Caco-2 (cell line): ENCODE measurements at regions not wholly inside any gene's neighbourhood (a gene's known extent, or its start where the extent isn't known, plus 50 kb on each side); places are given as distances from the start of the nearest gene placed in this dataset.

ENCODE experiments used
- BruUV-seq: library from RNA; stranded (reverse); fragments of 400-500 nt; replicated peaks from 2 replicates; lab custom pipeline; 2021; lab: Mats Ljungman, UMichigan
- CTCF ChIA-PET: fragments of 300-600 bp; sonication (Branson Sonifier 250); formaldehyde crosslinking; loops from one replicate; lab custom pipeline; 2022; ENCODE audit warnings: antibody characterized with exemption; lab: Charles Lee
- POLR2A ChIA-PET: fragments of 300-600 bp; sonication (Branson Sonifier 250); formaldehyde crosslinking; loops from one replicate; lab custom pipeline; 2022; ENCODE audit warnings: antibody characterized with exemption; lab: Charles Lee
- DNase-seq, 2 experiments: peaks; one replicate each; pipeline versions ENCODE4 v3.0.0 to v3.0.0-alpha.2; 2020 to 2022
- H3K27me3 ChIP-seq: replicated peaks from 2 replicates; pipeline ENCODE4 v1.6.0; 2011; ENCODE audit warnings: low read length; ENCODE audit not compliant: control insufficient read depth, insufficient read depth
- H3K36me3 ChIP-seq: 2 replicates; pipeline ENCODE4 v1.5.1; 2011; ENCODE audit warnings: low read length; ENCODE audit not compliant: control insufficient read depth, insufficient read depth
- H3K4me1 ChIP-seq: fragments of 250-450 bp; sonication (Bioruptor Pico); 2 replicates; pipeline ENCODE4 v1.5.1; 2020; ENCODE audit warnings: mild to moderate bottlenecking
- H3K4me3 ChIP-seq: 2 replicates; pipeline ENCODE4 v1.5.1; 2011; ENCODE audit warnings: low read depth, mild to moderate bottlenecking, control low read depth, low read length
- H3K9me3 ChIP-seq: fragments of 250-450 bp; sonication (Bioruptor Pico); 2 replicates; pipeline ENCODE4 v1.5.1; 2020; ENCODE audit warnings: mild to moderate bottlenecking, moderate library complexity
- H3K27ac Mint-ChIP-seq: one replicate; pipeline ENCODE4 v1.8.0; 2022; ENCODE audit warnings: mixed read lengths; ENCODE audit not compliant: unreplicated experiment
- H3K27me3 Mint-ChIP-seq: one replicate; pipeline ENCODE4 v1.8.0; 2022; ENCODE audit warnings: mixed read lengths; ENCODE audit not compliant: insufficient read depth, unreplicated experiment
- H3K36me3 Mint-ChIP-seq: one replicate; pipeline ENCODE4 v1.8.0; 2022; ENCODE audit warnings: mild to moderate bottlenecking, mixed read lengths; ENCODE audit not compliant: insufficient read depth, unreplicated experiment
- H3K4me1 Mint-ChIP-seq: one replicate; pipeline ENCODE4 v1.8.0; 2022; ENCODE audit warnings: low read depth, mixed read lengths; ENCODE audit not compliant: unreplicated experiment
- H3K4me3 Mint-ChIP-seq: one replicate; pipeline ENCODE4 v1.8.0; 2022; ENCODE audit warnings: mild to moderate bottlenecking, moderate library complexity, mixed read lengths; ENCODE audit not compliant: unreplicated experiment
- H3K9me3 Mint-ChIP-seq: one replicate; pipeline ENCODE4 v1.8.0; 2022; ENCODE audit warnings: mixed read lengths; ENCODE audit not compliant: unreplicated experiment
- intact Hi-C: fragments of 100-400 bp; cut with micrococcal nuclease; formaldehyde crosslinking; loops from one replicate; pipeline ENCODE4 v1.10.0; 2022; ENCODE audit not compliant: unreplicated experiment
- TF ChIP-seq, protein P1 (sequence below), 2 experiments: fragments of 200-600 bp in 1 of 2; IDR thresholded peaks; 1 replicate in 1 of 2; 2 replicates in 1 of 2; pipeline versions ENCODE4 v1.5.1 to v1.8.0; 2011 to 2022; ENCODE audit warnings: antibody characterized with exemption in 1 of 2, control low read depth in 1 of 2, inconsistent platforms in 1 of 2, low read depth in 1 of 2, low read length in 1 of 2, mild to moderate bottlenecking in 1 of 2, moderate library complexity in 1 of 2; ENCODE audit not compliant: insufficient read depth in 1 of 2, severe bottlenecking in 1 of 2, unreplicated experiment in 1 of 2

DNA sequence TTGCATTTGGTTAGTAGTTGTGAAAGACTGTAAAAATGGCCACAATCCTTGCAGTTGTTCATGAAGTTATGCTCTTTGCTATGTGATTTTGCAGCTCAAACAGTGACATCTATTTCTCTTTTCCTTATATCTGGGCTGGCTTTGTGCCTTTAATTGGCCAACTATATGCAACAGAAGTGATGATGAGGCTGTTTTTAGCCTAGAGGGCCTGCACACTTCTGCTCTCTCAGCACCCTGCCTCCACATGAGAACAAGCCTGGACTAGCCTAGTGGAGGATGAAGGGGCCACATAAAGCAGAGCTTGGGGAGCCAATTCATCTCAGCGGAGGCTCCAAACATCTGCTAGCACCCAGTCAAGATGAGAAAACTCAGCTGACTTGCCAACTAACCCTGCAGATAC, 339.8 kb downstream of the OMA1 start:
- Mint-ChIP-seq H3K4me3 (no peak overlapping the region), H3K27ac (no peak overlapping the region), H3K9me3 (no peaks in the 10 kb centered on the region), H3K36me3 (no peaks in the 10 kb centered on the region), H3K4me1 (no peaks in the 10 kb centered on the region), H3K27me3 (peaks cover 7% of the 10 kb centered on the region)
- H3K9me3 ChIP-seq: no peaks in the 10 kb centered on the region
- no peaks in the 10 kb centered on the region for H3K27me3 ChIP-seq
- ChIA-PET POLR2A (no interaction called here), CTCF (no interaction called here)
- H3K4me1 ChIP-seq: no peaks in the 10 kb centered on the region
- intact Hi-C loops: no loop called here
- TF ChIP-seq, protein P1, sequence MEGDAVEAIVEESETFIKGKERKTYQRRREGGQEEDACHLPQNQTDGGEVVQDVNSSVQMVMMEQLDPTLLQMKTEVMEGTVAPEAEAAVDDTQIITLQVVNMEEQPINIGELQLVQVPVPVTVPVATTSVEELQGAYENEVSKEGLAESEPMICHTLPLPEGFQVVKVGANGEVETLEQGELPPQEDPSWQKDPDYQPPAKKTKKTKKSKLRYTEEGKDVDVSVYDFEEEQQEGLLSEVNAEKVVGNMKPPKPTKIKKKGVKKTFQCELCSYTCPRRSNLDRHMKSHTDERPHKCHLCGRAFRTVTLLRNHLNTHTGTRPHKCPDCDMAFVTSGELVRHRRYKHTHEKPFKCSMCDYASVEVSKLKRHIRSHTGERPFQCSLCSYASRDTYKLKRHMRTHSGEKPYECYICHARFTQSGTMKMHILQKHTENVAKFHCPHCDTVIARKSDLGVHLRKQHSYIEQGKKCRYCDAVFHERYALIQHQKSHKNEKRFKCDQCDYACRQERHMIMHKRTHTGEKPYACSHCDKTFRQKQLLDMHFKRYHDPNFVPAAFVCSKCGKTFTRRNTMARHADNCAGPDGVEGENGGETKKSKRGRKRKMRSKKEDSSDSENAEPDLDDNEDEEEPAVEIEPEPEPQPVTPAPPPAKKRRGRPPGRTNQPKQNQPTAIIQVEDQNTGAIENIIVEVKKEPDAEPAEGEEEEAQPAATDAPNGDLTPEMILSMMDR (IDR thresholded peaks at IDR 0.05; ENCODE audit: insufficient read depth in 1 of 2, low read depth in 1 of 2, low read length in 1 of 2, severe bottlenecking in 1 of 2, unreplicated experiment in 1 of 2): no peak
- BruUV-seq: no TSS peak
- H3K4me3 ChIP-seq: no peak overlapping the region
- no peak for DNase-seq
- H3K36me3 ChIP-seq: no peaks in the 10 kb centered on the region

GRCh38 chr1:58204284-58204683, 342.2 kb downstream of the OMA1 start:
- Mint-ChIP-seq H3K27me3 (peaks cover 3% of the 10 kb centered on the region), H3K9me3 (no peaks in the 10 kb centered on the region), H3K4me1 (no peaks in the 10 kb centered on the region), H3K27ac (no peak overlapping the region), H3K4me3 (no peak overlapping the region), H3K36me3 (no peaks in the 10 kb centered on the region)
- intact Hi-C loops: no loop called here
- TF ChIP-seq, protein P1 (IDR thresholded peaks at IDR 0.05; ENCODE audit: insufficient read depth in 1 of 2, low read depth in 1 of 2, low read length in 1 of 2, severe bottlenecking in 1 of 2, unreplicated experiment in 1 of 2): no peak
- peak in 1 of 2 experiments; percentile 1 for DNase-seq
- Histone ChIP-seq H3K36me3 (no peaks in the 10 kb centered on the region), H3K9me3 (no peaks in the 10 kb centered on the region), H3K27me3 (no peaks in the 10 kb centered on the region), H3K4me3 (no peak overlapping the region), H3K4me1 (no peaks in the 10 kb centered on the region)
- no TSS peak for BruUV-seq
- ChIA-PET CTCF (no interaction called here), POLR2A (no interaction called here)

DNA sequence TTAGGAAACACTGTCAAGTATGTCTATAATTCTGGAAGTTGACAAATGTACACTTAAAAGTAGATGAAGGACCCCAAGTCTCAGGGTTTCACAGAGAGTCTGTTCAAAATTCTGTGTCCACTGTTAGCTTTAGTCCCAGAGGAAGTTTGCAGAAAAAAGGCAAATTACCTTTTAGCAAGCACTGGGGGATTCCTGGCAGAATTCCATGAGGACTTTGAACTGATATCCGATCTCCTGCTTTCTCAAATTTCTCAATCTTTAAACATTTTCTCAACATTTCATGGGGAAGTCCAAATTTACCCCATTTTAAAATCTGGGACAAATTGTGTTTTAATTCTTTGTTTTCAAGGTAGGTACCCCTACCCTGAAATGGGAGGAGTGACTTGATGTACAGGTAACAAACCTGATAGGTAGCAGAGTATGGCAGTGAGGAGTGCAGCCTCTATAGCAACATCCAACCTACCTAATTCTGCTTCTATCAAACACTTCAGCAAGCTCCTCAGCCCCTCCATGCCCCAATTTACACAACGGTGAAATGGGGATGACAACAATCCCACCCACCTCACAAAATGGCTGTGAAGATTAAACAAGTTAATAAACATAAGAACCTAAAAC, 344.9 kb downstream of the OMA1 start:
- intact Hi-C loops: no loop called here
- ChIA-PET CTCF (no interaction called here), POLR2A (no interaction called here)
- no peak for DNase-seq
- Histone ChIP-seq H3K9me3 (no peaks in the 10 kb centered on the region), H3K4me1 (no peaks in the 10 kb centered on the region), H3K27me3 (no peaks in the 10 kb centered on the region), H3K4me3 (no peak overlapping the region), H3K36me3 (no peaks in the 10 kb centered on the region)
- H3K4me3 Mint-ChIP-seq: no peak overlapping the region
- H3K27ac Mint-ChIP-seq: no peak overlapping the region
- H3K9me3 Mint-ChIP-seq: no peaks in the 10 kb centered on the region
- H3K4me1 Mint-ChIP-seq: no peaks in the 10 kb centered on the region
- H3K36me3 Mint-ChIP-seq: no peaks in the 10 kb centered on the region
- TF ChIP-seq, protein P1 (IDR thresholded peaks at IDR 0.05; ENCODE audit: insufficient read depth in 1 of 2, low read depth in 1 of 2, low read length in 1 of 2, severe bottlenecking in 1 of 2, unreplicated experiment in 1 of 2): no peak
- no TSS peak for BruUV-seq
- H3K27me3 Mint-ChIP-seq: peaks cover 3% of the 10 kb centered on the region
